CD14-positive monocyte (primary cell): ENCODE measurements at regions not wholly inside any gene's neighbourhood (a gene's known extent, or its start where the extent isn't known, plus 50 kb on each side); places are given as distances from the start of the nearest gene placed in this dataset.

Experiments
- DNase-seq, 3 donors: peaks; one replicate each; pipeline ENCODE4 v3.0.0-alpha.2; 2011 to 2022
- H2AFZ ChIP-seq: 2 replicates; pipeline ENCODE4 v1.6.0; 2012; ENCODE audit warnings: mild to moderate bottlenecking, low read depth, low read length, inconsistent platforms; ENCODE audit not compliant: insufficient read depth, poor library complexity, severe bottlenecking
- H3K27ac ChIP-seq, 2 donors: 1 replicate in 1 of 2; 2 replicates in 1 of 2; pipeline ENCODE4 v1.5.1; 2012 to 2013; ENCODE audit warnings: low read length in 2 of 2, control low read depth in 1 of 2, inconsistent platforms in 1 of 2, low read depth in 1 of 2, mild to moderate bottlenecking in 1 of 2
- H3K27me3 ChIP-seq, 2 donors: one replicate each; pipeline versions ENCODE4 v1.6.0 to v1.6.1; 2011 to 2013; ENCODE audit warnings: low read length in 2 of 2; ENCODE audit not compliant: control insufficient read depth in 2 of 2, insufficient read depth in 2 of 2
- H3K36me3 ChIP-seq, 2 donors: replicated peaks in 1 of 2; 1 replicate in 1 of 2; 2 replicates in 1 of 2; pipeline versions ENCODE4 v1.5.1 to v1.6.1; 2012 to 2013; ENCODE audit warnings: low read length in 2 of 2, control low read depth in 1 of 2, inconsistent platforms in 1 of 2, mild to moderate bottlenecking in 1 of 2; ENCODE audit not compliant: insufficient read depth in 2 of 2, control insufficient read depth in 1 of 2
- H3K4me1 ChIP-seq, 2 donors: 1 replicate in 1 of 2; 2 replicates in 1 of 2; pipeline versions ENCODE4 v1.5.1 to v1.6.1; 2012 to 2013; ENCODE audit warnings: low read length in 2 of 2, control low read depth in 1 of 2, inconsistent platforms in 1 of 2, mild to moderate bottlenecking in 1 of 2, moderate library complexity in 1 of 2; ENCODE audit not compliant: insufficient read depth in 2 of 2, control insufficient read depth in 1 of 2
- H3K4me2 ChIP-seq: replicated peaks from 2 replicates; pipeline ENCODE3; 2012; ENCODE audit warnings: low read length, moderate library complexity, mild to moderate bottlenecking; ENCODE audit not compliant: poor library complexity, severe bottlenecking; ENCODE audit errors: extremely low read depth
- H3K4me3 ChIP-seq, 3 experiments: fragments of 200-600 bp in 1 of 3; sonication (generic) in 1 of 3; replicated peaks in 1 of 3; 1 replicate in 2 of 3; 2 replicates in 1 of 3; pipeline ENCODE4 v1.5.1; 2011 to 2013; ENCODE audit warnings: low read length in 3 of 3, mild to moderate bottlenecking in 3 of 3, control low read depth in 2 of 3, low read depth in 2 of 3, inconsistent platforms in 1 of 3, moderate library complexity in 1 of 3
- H3K79me2 ChIP-seq: 2 replicates; pipeline ENCODE4 v1.6.0; 2012; ENCODE audit warnings: mild to moderate bottlenecking, control low read depth, inconsistent platforms, low read length, moderate library complexity; ENCODE audit not compliant: insufficient read depth
- H3K9ac ChIP-seq: 2 replicates; pipeline ENCODE4 v1.6.0; 2017; ENCODE audit warnings: low read length, mild to moderate bottlenecking; ENCODE audit not compliant: insufficient read depth, poor library complexity, severe bottlenecking
- H3K9me3 ChIP-seq, 2 donors: replicated peaks in 1 of 2; 1 replicate in 1 of 2; 2 replicates in 1 of 2; pipeline versions ENCODE4 v1.5.1 to v1.6.1; 2012 to 2013; ENCODE audit warnings: low read length in 2 of 2, control low read depth in 1 of 2; ENCODE audit not compliant: control insufficient read depth in 1 of 2, insufficient read depth in 1 of 2
- H4K20me1 ChIP-seq: 2 replicates; pipeline ENCODE4 v1.6.0; 2012; ENCODE audit warnings: mild to moderate bottlenecking, low read length, control low read depth, moderate library complexity; ENCODE audit not compliant: insufficient read depth
- H3K27ac Mint-ChIP-seq, 7 donors: one replicate each; pipeline ENCODE4 v1.8.0; 2020; ENCODE audit warnings: mild to moderate bottlenecking in 7 of 7, mixed read lengths in 7 of 7, moderate library complexity in 6 of 7, inconsistent platforms in 2 of 7
- H3K27me3 Mint-ChIP-seq, 3 donors: one replicate each; pipeline ENCODE4 v1.8.0; 2021 to 2022; ENCODE audit warnings: low read depth in 3 of 3, mild to moderate bottlenecking in 3 of 3, mixed read lengths in 3 of 3, moderate library complexity in 3 of 3, inconsistent platforms in 1 of 3
- H3K36me3 Mint-ChIP-seq, 2 donors: one replicate each; pipeline ENCODE4 v1.8.0; 2020; ENCODE audit warnings: mixed read lengths in 2 of 2, inconsistent platforms in 1 of 2, mild to moderate bottlenecking in 1 of 2
- H3K4me1 Mint-ChIP-seq: one replicate; pipeline ENCODE4 v1.8.0; 2020; ENCODE audit warnings: mild to moderate bottlenecking, mixed read lengths
- H3K4me3 Mint-ChIP-seq, 2 donors: one replicate each; pipeline ENCODE4 v1.8.0; 2020; ENCODE audit warnings: mild to moderate bottlenecking in 2 of 2, mixed read lengths in 2 of 2, moderate library complexity in 1 of 2
- H3K9me3 Mint-ChIP-seq, 7 donors: one replicate each; pipeline ENCODE4 v1.8.0; 2020 to 2022; ENCODE audit warnings: mixed read lengths in 7 of 7, mild to moderate bottlenecking in 6 of 7, moderate library complexity in 6 of 7, inconsistent platforms in 2 of 7
- CTCF ChIP-seq: fragments of 200-600 bp; IDR thresholded peaks from one replicate; pipeline ENCODE4 v1.8.0; 2022; ENCODE audit warnings: antibody characterized with exemption, mild to moderate bottlenecking
- WGBS: methylation state at CpG from one replicate; pipeline ENCODE4 v1.1.5; 2013; ENCODE audit warnings: missing lambda C conversion rate; ENCODE audit not compliant: insufficient coverage; 5-methylcytosine and 5-hydroxymethylcytosine counted together
- intact Hi-C, 2 donors: fragments of 100-400 bp; cut with micrococcal nuclease; formaldehyde crosslinking; loops; one replicate each; pipeline versions ENCODE4 v1.15.0 to v1.15.1; 2023

- intact Hi-C loops = no loop called here
- no peaks in the 10 kb centered on the region for H3K4me1 ChIP-seq
- H3K27ac Mint-ChIP-seq = no peak overlapping the region
- peaks cover 3 to 21% (median 6%) of the 10 kb centered on the region in 7 donors for H3K9me3 Mint-ChIP-seq
- peaks cover 4 to 8% of the 10 kb centered on the region in 2 donors for H3K9me3 ChIP-seq
- no peaks in the 10 kb centered on the region for H3K79me2 ChIP-seq
- no peaks in the 10 kb centered on the region for H3K36me3 Mint-ChIP-seq
- peaks cover 0 to 2% (median 0%) of the 10 kb centered on the region in 3 donors for H3K27me3 Mint-ChIP-seq
- H3K4me3 Mint-ChIP-seq = no peak overlapping the region
- TF ChIP-seq CTCF = no peak
- no peaks in the 10 kb centered on the region for H3K4me1 Mint-ChIP-seq
- H3K27ac ChIP-seq = no peak overlapping the region
- no peaks in the 10 kb centered on the region for H3K36me3 ChIP-seq
- H3K4me3 ChIP-seq = no peak overlapping the region
- WGBS = 88% methylated on average over 1 of the region's 2 CpGs
- no peak overlapping the region for H2AFZ ChIP-seq
- H4K20me1 ChIP-seq = no peaks in the 10 kb centered on the region
- no peak overlapping the region for H3K9ac ChIP-seq
- H3K27me3 ChIP-seq = no peaks in the 10 kb centered on the region
- H3K4me2 ChIP-seq = no peak overlapping the region
- no peak for DNase-seq
These were observed 649.4 kb downstream of the IRX1 start for GRCh38 chr5:4245076-4245475.

- intact Hi-C loops = no loop called here
- H3K9ac ChIP-seq = no peak overlapping the region
- H3K9me3 Mint-ChIP-seq = peaks cover 3 to 24% (median 6%) of the 10 kb centered on the region in 7 donors
- H3K27me3 Mint-ChIP-seq = peaks cover 0 to 2% (median 1%) of the 10 kb centered on the region in 3 donors
- H3K27ac Mint-ChIP-seq = no peak overlapping the region
- H3K9me3 ChIP-seq = peaks cover 4 to 7% of the 10 kb centered on the region in 2 donors
- no peaks in the 10 kb centered on the region for H3K36me3 Mint-ChIP-seq
- no peak overlapping the region for H3K4me2 ChIP-seq
- H3K4me1 ChIP-seq = no peaks in the 10 kb centered on the region
- H3K4me1 Mint-ChIP-seq = no peaks in the 10 kb centered on the region
- H4K20me1 ChIP-seq = no peaks in the 10 kb centered on the region
- H3K36me3 ChIP-seq = no peaks in the 10 kb centered on the region
- H3K79me2 ChIP-seq = no peaks in the 10 kb centered on the region
- no peaks in the 10 kb centered on the region for H3K27me3 ChIP-seq
- no peak overlapping the region for H3K4me3 ChIP-seq
- no peak overlapping the region for H3K27ac ChIP-seq
- H2AFZ ChIP-seq = no peak overlapping the region
- no peak for DNase-seq
- TF ChIP-seq CTCF = no peak
- no peak overlapping the region for H3K4me3 Mint-ChIP-seq
- WGBS = 98% methylated on average over 10 of the region's 10 CpGs
These were observed 649.9 kb downstream of the IRX1 start for GRCh38 chr5:4245511-4245910.
